ENCODE measurements at regions not wholly inside any gene's neighbourhood (a gene's known extent, or its start where the extent isn't known, plus 50 kb on each side); places are given as distances from the start of the nearest gene placed in this dataset.
"Not testable (repeated sequence)": the region's sequence is repeated elsewhere in the genome, so short reads cannot be mapped to it uniquely, and the experiment has no call there.

GRCh38 chr2:111417026-111417425 lies 296.3 kb downstream of the BCL2L11 start:
- not testable (repeated sequence) for TF ChIP-seq CTCF (IDR thresholded peaks at IDR 0.05; ENCODE audit: poor library complexity); EZH2 (IDR thresholded peaks at IDR 0.05; ENCODE audit: borderline replicate concordance); EZH2phosphoT487 (IDR thresholded peaks at IDR 0.05; ENCODE audit: low read depth, severe bottlenecking, unreplicated experiment)
